ENCODE measurements at regions not wholly inside any gene's neighbourhood (a gene's known extent, or its start where the extent isn't known, plus 50 kb on each side); places are given as distances from the start of the nearest gene placed in this dataset.
"Not testable (repeated sequence)": the region's sequence is repeated elsewhere in the genome, so short reads cannot be mapped to it uniquely, and the experiment has no call there.

DNA sequence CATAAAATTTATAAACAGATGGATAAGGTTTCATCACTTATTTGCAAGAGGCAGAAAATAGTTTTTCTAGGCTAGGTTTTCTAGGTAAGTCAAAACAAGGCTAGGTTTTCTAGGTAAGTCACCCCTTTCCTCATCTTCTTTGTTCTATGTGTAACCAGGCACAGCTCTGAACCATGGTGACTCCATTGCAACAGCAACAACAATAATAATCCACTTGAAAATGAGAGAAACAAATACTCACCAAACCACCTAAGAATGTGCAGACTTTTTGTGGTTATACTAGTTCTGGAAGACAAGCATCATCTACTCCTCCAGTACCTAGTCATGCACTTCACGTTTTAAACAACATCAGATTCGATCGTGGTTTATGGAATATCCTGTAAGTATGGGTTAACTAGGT, 237.4 kb upstream of the ACVR2A start:
- no peak for DNase-seq (ENCODE audit: low spot score)

DNA sequence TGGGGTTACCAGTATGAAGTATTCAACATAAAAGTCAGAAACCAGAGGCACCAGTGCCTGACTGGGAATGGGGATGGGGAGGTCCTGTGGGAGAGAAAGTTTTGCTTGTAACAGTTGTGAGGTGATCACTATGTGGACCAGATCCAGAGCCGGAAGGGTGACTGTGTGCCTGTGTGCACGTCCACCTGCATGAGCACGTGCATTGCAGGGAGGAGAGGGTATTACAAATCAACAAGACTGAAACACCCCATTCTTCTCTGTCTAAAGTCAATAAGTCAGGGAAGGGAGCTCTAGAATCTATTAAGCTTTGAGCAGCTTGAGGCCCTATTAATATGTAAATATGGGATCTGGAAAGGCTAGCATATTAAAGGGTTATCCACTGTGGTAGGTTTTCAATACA, 241.0 kb upstream of the ACVR2A start:
- no peak for DNase-seq (ENCODE audit: low spot score)

DNA sequence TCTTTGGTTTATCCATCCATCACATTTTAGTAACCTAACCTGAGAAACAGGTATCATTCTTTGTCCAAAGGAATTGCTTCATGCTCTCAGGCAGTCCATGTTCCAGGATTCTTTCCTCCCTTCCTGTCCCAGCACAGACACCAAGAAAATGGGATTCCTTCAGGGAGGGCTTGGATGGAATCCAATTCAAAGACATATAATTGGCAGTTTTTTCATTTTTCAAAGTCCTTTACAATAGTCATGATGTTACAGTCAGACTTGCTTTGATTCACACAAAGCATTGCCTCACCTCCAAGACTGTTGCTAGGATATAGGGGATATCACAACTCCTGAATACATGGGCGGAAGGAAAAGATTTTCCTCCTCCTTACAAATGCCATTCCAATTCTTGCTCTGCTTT, 241.4 kb upstream of the ACVR2A start:
- DNase-seq (ENCODE audit: low spot score) = no peak

DNA sequence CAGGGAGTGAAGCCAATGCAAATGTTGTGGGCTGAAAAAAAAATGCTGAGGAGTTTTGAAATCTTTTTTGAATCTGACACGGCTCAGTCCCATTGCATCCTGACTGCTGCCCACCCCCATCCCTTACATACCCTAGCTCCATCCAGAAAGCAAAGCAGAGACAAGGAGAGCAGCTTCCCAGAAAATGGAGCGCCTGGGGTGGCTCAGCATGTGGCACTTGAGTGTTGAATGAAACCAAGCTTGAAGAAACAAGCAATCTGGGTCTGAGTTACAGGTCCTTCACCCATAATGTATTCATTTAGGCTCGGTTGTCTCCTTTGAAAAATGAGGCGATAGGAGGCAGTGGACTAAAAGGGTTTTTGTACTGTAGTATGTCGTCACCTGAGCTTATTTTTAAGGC, 244.2 kb upstream of the ACVR2A start:
- no peak for DNase-seq (ENCODE audit: low spot score)

DNA sequence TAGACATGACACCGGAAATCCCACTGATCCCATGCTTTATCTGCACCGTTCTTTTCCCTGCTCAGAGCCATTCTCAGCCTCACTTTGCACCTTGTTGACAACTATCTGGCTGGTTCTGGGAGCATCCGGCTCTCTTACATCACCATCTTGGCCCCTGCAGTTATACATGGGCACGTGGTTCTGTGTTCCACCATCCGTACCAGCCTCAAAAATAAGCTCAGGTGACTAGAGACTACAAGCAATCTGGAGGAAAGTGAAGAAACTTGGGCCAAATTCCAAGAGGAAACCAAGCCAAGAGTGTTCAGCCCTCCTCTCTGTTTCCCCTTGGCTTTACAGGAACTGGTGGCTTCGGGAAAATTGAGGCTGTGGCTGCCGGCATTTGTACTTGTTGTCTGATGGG, 244.6 kb upstream of the ACVR2A start:
- no peak for DNase-seq (ENCODE audit: low spot score)

DNA sequence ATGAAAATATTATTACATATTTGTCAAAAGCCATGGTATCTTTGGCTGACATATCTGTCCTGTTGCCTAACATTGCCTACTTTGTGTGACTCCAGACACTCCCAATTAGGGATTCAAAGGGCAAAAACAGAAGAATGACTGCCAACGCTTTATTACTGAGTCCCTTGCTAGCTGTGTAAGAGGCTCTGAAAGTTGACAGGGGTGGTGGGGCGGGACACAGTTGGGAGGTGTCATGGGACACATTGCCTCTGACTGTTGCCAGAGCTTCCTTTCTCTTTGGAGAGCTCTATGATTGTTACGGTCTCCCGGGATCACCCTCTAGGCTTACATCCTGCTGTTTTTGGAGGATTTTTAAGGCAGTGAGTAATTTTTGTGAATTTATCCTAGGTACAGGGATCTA, 249.6 kb upstream of the ACVR2A start:
- no peak for DNase-seq (ENCODE audit: low spot score)

DNA sequence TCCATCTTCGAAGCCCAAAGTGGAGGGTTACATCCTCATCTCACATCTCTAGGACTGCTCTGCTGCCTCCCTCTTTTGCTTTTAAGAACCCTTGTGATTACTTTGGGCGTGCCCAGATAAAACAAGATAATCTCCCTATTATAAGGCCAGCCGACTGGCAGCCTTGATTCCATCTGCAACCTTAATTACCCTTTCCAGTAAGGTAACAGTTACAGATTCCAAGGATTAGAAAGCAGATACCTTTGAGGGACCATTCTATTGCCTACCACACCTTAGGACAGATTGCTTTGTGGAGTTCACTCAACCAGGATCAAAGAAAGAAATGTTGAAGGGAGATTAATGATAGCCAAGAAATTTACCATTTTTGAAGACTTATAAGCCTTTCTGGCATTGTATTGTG, 250.8 kb upstream of the ACVR2A start:
- DNase-seq (ENCODE audit: low spot score) = no peak

DNA sequence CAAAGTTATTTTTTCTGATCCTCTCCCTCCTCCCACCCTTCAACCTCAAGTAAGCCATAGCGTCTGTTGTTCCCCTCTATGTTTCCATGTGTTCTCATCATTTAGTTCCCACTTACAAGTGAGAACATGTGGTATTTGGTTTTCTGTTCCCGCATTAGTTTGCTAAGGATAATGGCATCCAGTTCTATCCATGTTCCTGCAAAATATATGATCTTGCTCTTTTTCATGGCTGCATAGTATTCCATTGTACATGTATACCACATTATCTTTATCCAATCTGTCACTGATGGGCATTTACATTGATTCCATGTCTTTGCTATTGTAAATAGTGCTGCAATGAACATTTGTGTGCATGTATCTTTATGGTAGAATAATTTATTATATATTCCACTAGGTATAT, 252.0 kb upstream of the ACVR2A start:
- not testable (repeated sequence) for DNase-seq (ENCODE audit: low spot score)

DNA sequence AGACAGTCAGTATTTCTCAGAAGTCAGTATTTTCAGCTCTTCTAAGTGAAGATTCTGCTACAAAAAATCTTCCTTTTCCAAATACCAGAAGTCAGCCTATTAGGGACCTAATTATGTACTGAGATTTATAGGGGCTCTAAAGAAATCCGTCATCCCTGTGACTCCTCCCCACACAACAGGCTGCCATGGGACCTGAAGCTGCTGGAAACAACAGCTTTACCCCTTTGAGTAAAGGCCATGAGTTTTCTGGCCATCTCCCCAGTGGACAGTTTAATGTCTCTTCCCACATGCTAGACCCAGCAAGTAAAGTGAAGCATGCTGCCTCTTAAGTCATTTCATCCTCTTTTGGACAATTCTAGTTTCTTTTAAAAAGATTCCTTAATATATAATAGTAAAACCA, 255.7 kb upstream of the ACVR2A start:
- no peak for DNase-seq (ENCODE audit: low spot score)

DNA sequence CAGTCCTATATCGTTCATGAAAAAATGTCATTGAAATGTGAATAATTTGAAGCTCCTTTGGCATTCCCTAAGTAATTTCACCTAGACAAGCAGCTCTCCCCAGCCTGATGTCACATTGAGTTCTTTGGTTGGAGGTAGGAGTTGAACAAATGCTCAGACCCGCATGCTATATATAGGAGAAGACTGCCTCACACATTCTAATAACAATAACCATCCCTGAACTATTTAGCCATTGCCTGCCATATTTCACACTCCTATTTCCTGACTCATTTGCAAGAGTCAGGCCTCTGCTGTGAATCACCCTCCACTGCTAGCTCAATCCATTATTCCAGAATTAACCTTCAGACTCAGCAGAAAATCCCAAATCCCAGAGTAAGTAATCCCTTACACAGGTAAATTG, 256.6 kb upstream of the ACVR2A start:
- peak; percentile 37 for DNase-seq (ENCODE audit: low spot score)

DNA sequence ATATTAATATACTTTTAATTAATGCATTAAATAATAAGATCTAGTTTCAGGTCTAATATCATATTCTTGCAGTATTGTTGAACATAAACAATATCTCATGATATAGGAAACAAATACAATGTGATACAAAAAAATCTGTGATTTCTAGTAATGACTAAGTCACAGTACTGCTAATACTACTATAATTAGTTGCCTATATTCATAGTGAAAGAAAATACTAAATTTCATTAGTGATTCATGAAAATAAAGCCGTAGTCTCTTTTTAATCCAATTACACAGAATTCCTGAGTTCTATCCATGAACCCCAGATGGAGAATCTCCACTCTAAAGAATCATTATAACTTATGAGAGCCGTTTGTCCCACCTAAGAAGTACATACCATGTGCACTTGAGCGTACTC, 266.3 kb upstream of the ACVR2A start:
- no peak for DNase-seq (ENCODE audit: low spot score)

DNA sequence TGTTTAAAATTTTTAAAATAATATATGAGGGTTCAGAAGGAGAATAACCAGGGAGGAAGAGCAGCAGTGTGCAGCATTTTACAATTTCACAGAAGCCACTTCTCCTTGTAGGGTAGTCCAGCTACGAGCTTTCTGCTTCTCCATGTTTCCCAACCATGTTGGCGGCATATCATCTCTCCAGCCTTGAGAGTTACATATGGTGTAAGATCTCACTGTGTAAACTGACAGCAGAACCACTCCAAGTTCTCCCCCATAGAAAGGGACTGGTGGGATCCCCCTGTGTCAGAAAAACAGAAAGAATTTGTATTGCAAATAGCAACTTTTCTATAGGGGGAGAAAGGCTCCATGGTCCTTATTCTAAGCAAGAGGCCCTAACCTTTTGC, 266.8 kb upstream of the ACVR2A start:
- DNase-seq (ENCODE audit: low spot score) = no peak

DNA sequence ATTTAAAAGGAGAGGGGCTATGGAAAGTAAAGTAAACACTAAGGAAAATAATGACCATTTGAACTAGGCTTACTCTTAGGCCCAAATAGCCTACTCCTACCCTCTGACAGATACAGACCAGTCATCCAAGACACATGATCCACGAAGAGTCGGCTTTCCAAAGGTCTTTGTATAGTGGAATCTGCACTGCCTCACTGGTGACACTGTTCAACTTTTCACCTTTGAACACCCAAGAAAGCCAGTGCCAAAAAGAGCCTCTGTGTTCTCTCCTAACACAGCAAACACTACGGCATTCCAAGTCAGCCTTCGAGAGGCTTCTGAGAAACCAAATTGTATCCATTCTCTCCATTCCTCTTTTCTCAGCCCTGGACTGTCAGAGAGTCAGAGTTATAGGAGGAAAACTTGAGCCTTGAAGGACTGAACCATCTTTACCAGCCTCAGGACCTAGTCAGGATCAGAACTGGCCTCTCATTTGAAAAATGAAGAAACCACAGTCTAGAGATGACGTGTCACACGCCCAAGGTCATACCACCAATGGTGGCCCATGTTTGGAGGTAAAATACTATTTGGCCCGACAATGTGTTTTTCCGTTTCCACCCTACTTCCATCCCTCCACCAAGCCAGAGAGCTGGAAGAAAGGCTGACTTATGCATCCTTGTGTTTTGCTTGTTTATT, 267.4 kb upstream of the ACVR2A start:
- DNase-seq (ENCODE audit: low spot score) = no peak

DNA sequence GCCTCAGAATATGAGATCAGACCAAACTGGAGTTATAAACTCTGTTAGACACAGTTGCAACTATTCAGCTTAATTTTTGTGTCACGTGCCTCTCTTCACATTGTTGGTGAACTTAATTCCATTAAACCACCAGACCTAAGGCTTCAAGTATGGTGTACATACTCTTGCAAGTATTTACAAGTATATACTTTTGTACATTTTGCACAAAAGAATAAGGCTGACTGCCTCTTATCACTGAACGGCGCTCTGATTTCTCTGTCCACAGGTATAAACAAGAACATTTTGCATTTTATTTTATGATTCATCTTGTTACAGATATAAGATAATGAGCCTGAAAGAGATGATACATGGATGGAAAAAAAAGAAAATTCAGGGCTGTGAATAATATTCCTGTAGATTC, 269.7 kb upstream of the ACVR2A start:
- DNase-seq (ENCODE audit: low spot score) = no peak

DNA sequence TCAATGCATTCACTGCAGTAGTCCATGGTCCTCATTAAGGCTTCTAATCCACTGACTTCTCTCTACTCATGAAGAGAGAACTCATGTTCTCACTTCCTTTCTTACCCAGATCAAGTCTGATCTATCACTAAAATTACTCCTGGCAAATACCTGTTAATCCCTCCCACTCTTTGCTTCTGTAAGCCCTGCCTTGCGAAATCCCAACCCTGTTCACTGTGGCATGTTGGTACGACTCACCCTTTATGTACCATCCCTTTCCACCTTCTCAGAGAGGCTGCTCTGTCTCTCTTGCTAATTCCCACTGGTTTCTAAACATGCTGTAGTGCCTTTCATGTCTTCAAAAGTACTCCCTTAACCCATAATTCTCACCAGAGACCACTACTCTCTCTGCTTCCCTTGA, 272.2 kb upstream of the ACVR2A start:
- no peak for DNase-seq (ENCODE audit: low spot score)

DNA sequence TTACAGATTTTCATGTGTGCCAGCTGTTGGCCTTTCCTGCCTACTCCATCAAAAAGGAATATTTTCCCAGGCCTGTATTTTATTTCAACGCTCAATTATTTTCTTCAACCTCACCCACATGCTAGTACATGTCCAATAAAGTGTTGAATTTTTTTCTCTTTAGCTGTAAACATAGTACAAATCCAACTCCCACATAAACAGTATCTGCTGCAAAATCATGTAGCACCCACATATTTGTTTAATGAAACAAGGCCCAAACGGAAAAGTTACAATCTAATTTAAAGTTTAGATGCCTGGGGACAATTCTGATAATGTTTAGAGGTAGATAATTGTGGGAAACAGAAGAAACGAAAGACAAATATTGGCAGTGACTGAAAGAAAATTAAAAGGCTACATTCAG, 275.4 kb upstream of the ACVR2A start:
- no peak for DNase-seq (ENCODE audit: low spot score)

DNA sequence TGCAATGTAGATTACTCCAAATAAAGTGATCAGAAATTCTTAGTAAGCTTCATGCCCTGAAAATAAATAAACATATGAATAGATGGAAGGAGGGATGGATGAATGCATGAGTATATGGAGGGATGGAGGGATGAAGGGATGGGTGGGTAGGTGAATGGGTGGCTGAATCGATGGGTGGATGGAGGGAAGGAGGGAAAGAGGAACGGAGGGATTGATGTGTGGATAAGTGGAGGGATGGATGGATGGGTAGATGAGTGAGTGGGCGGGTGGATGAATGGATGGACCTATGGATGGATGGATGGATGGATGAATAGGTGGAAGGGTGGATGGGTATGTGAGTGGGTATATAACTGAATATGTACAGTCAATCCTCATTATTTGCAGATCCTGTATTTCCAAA, 276.7 kb upstream of the ACVR2A start:
- DNase-seq (ENCODE audit: low spot score) = no peak

DNA sequence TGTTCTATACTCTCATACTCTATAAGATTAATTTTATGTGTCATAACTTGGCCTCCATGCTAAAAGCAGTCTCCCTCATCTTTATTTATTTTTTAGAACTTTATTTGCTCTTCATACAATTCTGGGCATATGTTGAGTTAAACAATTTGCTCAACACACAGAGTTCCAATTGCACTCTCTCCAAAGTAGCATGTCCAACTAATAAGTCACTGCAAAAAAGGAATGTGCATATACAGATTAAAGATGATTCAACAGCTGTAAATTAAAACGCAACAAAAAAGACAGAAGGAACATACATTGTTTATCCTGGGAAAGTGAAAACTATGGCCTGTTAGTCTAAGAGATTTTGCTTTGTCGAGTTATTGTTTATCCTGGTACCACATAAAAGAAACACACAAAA, 277.7 kb upstream of the ACVR2A start:
- DNase-seq (ENCODE audit: low spot score) = no peak

DNA sequence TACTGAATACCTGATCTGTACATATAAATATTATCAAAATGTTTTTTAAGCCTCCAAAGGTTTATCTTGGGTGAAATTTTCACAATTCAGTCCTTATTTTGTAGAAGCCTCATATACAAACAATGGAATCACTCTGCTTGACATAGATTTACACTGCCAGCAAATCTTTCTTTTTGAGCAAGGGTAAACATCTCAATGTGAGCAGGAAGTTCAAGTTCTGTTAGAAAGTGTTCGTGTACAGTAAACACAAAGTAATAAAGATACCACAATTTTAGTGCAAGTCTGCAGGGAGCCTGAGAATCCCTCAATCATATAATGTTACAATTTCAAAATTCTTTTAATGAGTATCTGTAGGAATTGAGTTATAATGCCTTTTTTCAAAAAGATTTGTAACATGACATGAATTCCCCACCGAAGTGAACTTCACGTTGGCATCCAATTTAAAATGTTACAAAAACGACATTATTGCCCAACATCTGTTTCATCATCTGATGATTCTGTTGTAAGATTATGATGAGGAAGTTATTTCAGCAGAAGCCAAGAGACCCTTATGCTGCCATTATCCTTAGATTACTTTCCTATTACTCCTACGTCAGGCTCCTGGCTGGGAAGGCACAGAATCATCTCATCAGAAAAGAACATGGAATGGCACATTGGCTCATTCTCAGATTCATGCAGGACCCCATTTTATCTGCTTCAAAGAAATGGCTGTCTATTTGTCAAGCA, 283.9 kb upstream of the ACVR2A start:
- no peak for DNase-seq (ENCODE audit: low spot score)

DNA sequence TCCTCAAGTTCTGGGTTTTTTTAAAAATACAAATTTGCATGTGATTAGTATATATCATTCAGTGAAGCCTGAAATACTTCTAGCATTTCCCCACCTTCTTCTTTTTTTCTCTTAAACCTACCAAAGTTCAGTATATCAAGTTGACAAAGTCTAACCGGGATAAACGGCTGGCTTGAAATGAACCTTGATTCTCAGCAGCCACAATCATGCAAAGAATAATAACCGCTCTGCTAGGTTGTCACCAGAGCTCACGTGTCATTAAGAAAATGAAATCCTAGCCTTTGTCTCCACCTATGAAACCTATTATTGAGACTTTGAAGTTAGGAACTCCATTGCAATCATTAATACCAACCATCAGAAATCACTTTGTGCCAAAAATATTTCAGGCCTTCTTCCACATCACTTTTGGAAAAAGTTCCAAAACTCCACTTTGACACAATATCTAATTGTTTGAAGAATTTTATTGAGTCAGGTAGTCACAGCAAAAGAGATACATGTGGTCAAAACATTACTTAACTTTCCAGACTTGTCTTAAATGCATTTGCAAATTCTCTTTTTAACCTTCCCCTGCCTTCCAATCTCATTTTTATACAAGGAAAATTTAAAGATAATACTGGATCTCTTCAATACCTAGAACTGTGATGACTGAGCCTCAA, 285.6 kb upstream of the ACVR2A start:
- DNase-seq (ENCODE audit: low spot score) = no peak

DNA sequence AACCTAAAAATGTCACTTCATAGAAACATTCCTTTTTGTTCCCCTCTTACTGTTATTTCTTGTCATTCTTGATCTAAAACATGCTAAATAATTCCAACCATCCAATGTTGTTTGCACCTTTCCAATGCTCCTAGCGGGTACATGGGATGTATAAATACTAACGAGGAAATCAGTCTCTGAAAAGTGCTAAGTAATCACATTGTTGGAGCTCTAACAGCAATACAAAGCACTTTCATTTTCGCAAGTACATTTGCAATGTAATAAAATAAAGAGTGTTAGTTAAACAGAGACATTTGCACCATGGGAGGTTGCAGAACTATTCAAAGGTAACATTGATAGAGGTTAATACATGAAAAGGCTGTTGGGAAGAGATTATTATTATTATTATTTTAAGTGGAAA, 286.2 kb upstream of the ACVR2A start:
- DNase-seq (ENCODE audit: low spot score) = no peak

DNA sequence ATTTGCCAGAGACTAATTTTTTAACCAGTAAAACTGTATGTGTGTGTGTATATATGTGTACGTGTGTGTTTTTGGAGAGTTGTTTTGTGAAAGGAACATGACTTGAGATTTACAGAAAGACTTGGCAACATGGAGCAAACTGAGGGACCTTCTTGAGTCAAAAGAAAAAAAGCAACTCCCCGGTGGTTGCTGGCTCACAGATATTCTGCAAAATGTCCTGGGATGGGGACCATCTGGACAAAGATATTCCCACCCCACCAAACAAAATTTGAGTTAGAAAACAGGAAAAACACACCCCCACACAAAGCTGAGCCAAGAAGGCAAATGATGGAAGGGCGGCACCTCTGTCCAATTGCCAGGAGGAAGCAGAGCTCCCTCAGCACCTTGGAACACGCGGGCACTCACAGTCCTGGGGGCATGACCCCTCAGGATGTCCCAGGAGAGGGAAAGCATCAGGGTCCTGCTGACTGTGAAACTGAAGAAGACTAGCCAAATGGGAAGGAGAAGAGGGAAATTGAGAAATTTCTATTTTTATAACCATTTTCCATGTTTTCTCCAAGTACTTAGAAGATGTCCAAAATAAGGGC, 290.2 kb upstream of the ACVR2A start:
- DNase-seq (ENCODE audit: low spot score) = no peak

DNA sequence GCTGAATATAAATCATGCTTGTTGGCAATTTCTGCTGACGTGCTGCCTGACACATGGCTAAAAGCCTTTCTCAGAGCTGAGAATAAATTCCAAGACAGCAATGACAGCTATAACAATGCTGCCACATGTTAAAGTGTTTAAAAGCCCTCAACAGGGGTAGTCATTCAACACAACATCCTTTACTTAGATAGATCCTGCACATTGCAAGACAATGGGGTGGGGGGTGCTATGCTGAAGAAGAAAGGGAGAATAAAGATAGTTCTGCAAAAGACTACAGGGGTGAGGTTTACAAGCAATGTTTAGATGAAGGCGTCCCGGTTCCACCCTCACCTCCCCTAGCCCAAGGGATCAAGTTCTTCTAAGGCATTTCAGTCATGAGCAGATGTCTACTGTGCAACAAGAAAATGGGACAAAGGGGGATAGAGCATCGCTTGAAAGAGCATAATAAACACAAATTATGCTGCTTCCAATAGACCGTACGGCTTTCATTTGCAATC, 291.0 kb upstream of the ACVR2A start:
- no peak for DNase-seq (ENCODE audit: low spot score)
